ENCODE measurements at regions not wholly inside any gene's neighbourhood (a gene's known extent, or its start where the extent isn't known, plus 50 kb on each side); places are given as distances from the start of the nearest gene placed in this dataset.

- TF ChIP-seq CTCF (IDR thresholded peaks at IDR 0.05) = no peak
- TF ChIP-seq POLR2A (IDR thresholded peaks at IDR 0.05) = no peak
Observed at GRCh38 chr18:45287531-45287930, 327.7 kb upstream of the SLC14A2 start.
